ENCODE measurements at regions not wholly inside any gene's neighbourhood (a gene's known extent, or its start where the extent isn't known, plus 50 kb on each side); places are given as distances from the start of the nearest gene placed in this dataset.

DNA sequence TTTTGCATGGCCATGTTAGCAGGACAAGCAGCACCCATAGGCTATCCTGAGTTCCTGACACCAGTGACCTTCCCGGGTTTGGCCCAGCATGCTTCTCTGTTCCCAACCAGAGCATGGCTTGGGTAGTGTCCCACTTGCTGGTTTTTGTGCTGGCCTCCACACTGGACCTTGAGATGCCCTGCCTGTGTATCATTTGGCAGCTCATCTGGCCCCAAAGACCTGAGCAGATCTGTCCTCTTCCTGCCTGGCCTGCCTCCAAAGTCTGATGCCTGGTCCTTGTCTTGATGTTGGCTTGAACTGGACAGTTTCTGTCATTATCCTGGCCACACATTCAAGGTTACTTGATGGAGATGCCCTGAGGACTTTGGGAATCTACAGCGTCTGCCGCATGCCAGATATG, 590.7 kb upstream of the KLF4 start:
- no peak overlapping the region for H3K4me3 ChIP-seq (ENCODE audit: low read depth in 1 of 3, low read length in 3 of 3)
- 88% methylated on average over 3 of the region's 3 CpGs for WGBS
- TF ChIP-seq EGR1 (IDR thresholded peaks at IDR 0.05; ENCODE audit: low read depth in 2 of 2) (no peak), RXRA (IDR thresholded peaks at IDR 0.05) (no peak), TAF1 (conservative IDR thresholded peaks at IDR 0.05) (no peak), GABPA (IDR thresholded peaks at IDR 0.05 in 1 of 2, conservative IDR thresholded peaks at IDR 0.05 in 1 of 2) (no peak), YY1 (IDR thresholded peaks at IDR 0.05) (no peak), JUND (IDR thresholded peaks at IDR 0.05) (no peak), HNF4A (conservative IDR thresholded peaks at IDR 0.05) (no peak), HNF4G (IDR thresholded peaks at IDR 0.05) (no peak)

DNA sequence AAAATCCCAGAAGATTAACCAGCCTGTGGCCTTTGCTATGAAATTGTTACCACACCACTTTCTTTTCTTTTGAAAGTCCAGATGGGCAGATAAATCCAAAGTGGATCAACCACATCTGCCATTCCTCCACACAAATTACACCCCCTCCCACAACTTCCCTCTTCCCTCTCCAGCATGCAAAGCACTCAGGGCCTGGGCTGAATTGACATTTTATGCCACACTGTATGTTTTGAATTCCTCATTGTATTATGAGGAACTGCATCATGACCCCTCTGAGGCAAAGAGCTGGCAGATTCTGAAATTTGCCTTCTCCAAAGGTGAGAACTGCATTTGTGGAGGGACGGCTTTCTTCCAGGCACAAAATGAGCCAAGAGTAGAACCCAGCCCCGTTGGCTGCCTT, 589.2 kb upstream of the KLF4 start:
- H3K36me3 ChIP-seq (ENCODE audit: control insufficient read depth in 4 of 4, insufficient read depth in 3 of 4, low read depth in 1 of 4, low read length in 3 of 4): no peaks in the 10 kb centered on the region
- WGBS: 85% methylated on average over 2 of the region's 2 CpGs
- no peak for DNase-seq (ENCODE audit: low spot score)
- no peaks in the 10 kb centered on the region for H3K27me3 ChIP-seq (ENCODE audit: control insufficient read depth in 4 of 4, insufficient read depth in 4 of 4, low read length in 3 of 4)
- TF ChIP-seq, protein P1, sequence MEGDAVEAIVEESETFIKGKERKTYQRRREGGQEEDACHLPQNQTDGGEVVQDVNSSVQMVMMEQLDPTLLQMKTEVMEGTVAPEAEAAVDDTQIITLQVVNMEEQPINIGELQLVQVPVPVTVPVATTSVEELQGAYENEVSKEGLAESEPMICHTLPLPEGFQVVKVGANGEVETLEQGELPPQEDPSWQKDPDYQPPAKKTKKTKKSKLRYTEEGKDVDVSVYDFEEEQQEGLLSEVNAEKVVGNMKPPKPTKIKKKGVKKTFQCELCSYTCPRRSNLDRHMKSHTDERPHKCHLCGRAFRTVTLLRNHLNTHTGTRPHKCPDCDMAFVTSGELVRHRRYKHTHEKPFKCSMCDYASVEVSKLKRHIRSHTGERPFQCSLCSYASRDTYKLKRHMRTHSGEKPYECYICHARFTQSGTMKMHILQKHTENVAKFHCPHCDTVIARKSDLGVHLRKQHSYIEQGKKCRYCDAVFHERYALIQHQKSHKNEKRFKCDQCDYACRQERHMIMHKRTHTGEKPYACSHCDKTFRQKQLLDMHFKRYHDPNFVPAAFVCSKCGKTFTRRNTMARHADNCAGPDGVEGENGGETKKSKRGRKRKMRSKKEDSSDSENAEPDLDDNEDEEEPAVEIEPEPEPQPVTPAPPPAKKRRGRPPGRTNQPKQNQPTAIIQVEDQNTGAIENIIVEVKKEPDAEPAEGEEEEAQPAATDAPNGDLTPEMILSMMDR (IDR thresholded peaks at IDR 0.05; ENCODE audit: low read depth, low read length, missing input control): no peak
- TF ChIP-seq HNF4A (conservative IDR thresholded peaks at IDR 0.05): no peak
- TF ChIP-seq TAF1 (conservative IDR thresholded peaks at IDR 0.05): no peak
- TF ChIP-seq, protein P2, sequence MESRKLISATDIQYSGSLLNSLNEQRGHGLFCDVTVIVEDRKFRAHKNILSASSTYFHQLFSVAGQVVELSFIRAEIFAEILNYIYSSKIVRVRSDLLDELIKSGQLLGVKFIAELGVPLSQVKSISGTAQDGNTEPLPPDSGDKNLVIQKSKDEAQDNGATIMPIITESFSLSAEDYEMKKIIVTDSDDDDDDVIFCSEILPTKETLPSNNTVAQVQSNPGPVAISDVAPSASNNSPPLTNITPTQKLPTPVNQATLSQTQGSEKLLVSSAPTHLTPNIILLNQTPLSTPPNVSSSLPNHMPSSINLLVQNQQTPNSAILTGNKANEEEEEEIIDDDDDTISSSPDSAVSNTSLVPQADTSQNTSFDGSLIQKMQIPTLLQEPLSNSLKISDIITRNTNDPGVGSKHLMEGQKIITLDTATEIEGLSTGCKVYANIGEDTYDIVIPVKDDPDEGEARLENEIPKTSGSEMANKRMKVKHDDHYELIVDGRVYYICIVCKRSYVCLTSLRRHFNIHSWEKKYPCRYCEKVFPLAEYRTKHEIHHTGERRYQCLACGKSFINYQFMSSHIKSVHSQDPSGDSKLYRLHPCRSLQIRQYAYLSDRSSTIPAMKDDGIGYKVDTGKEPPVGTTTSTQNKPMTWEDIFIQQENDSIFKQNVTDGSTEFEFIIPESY (IDR thresholded peaks at IDR 0.05): no peak
- TF ChIP-seq YY1 (IDR thresholded peaks at IDR 0.05): no peak
- TF ChIP-seq RXRA (IDR thresholded peaks at IDR 0.05): no peak
- TF ChIP-seq, protein P3, sequence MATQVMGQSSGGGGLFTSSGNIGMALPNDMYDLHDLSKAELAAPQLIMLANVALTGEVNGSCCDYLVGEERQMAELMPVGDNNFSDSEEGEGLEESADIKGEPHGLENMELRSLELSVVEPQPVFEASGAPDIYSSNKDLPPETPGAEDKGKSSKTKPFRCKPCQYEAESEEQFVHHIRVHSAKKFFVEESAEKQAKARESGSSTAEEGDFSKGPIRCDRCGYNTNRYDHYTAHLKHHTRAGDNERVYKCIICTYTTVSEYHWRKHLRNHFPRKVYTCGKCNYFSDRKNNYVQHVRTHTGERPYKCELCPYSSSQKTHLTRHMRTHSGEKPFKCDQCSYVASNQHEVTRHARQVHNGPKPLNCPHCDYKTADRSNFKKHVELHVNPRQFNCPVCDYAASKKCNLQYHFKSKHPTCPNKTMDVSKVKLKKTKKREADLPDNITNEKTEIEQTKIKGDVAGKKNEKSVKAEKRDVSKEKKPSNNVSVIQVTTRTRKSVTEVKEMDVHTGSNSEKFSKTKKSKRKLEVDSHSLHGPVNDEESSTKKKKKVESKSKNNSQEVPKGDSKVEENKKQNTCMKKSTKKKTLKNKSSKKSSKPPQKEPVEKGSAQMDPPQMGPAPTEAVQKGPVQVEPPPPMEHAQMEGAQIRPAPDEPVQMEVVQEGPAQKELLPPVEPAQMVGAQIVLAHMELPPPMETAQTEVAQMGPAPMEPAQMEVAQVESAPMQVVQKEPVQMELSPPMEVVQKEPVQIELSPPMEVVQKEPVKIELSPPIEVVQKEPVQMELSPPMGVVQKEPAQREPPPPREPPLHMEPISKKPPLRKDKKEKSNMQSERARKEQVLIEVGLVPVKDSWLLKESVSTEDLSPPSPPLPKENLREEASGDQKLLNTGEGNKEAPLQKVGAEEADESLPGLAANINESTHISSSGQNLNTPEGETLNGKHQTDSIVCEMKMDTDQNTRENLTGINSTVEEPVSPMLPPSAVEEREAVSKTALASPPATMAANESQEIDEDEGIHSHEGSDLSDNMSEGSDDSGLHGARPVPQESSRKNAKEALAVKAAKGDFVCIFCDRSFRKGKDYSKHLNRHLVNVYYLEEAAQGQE (IDR thresholded peaks at IDR 0.05): no peak
- TF ChIP-seq FOXA1 (IDR thresholded peaks at IDR 0.05): no peak
- no peak for TF ChIP-seq JUND (IDR thresholded peaks at IDR 0.05)
- TF ChIP-seq, protein P4, sequence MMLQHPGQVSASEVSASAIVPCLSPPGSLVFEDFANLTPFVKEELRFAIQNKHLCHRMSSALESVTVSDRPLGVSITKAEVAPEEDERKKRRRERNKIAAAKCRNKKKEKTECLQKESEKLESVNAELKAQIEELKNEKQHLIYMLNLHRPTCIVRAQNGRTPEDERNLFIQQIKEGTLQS (IDR thresholded peaks at IDR 0.05): no peak
- no peak for TF ChIP-seq NR2F2 (IDR thresholded peaks at IDR 0.05)
- TF ChIP-seq GABPA (IDR thresholded peaks at IDR 0.05 in 1 of 2, conservative IDR thresholded peaks at IDR 0.05 in 1 of 2): no peak
- no peak overlapping the region for H3K9ac ChIP-seq (ENCODE audit: low read depth in 1 of 2, low read length in 2 of 2)
- no peaks in the 10 kb centered on the region for H3K9me3 ChIP-seq (ENCODE audit: control insufficient read depth in 4 of 4, low read length in 3 of 4)
- no peak overlapping the region for H3K27ac ChIP-seq (ENCODE audit: low read depth in 1 of 2, low read length in 2 of 2)
- H3K4me1 ChIP-seq (ENCODE audit: control insufficient read depth in 4 of 4, insufficient read depth in 4 of 4, low read length in 3 of 4): no peaks in the 10 kb centered on the region
- no peak overlapping the region for H3K4me3 ChIP-seq (ENCODE audit: low read depth in 1 of 3, low read length in 3 of 3)

More for the DNA sequence above, 590.7 kb upstream of the KLF4 start:
- H3K9ac ChIP-seq (ENCODE audit: low read depth in 1 of 2, low read length in 2 of 2): no peak overlapping the region
- H3K27me3 ChIP-seq (ENCODE audit: control insufficient read depth in 4 of 4, insufficient read depth in 4 of 4, low read length in 3 of 4): no peaks in the 10 kb centered on the region
- H3K36me3 ChIP-seq (ENCODE audit: control insufficient read depth in 4 of 4, insufficient read depth in 3 of 4, low read depth in 1 of 4, low read length in 3 of 4): no peaks in the 10 kb centered on the region
- H3K27ac ChIP-seq (ENCODE audit: low read depth in 1 of 2, low read length in 2 of 2): no peak overlapping the region
- H3K4me1 ChIP-seq (ENCODE audit: control insufficient read depth in 4 of 4, insufficient read depth in 4 of 4, low read length in 3 of 4): no peaks in the 10 kb centered on the region
- no peaks in the 10 kb centered on the region for H3K9me3 ChIP-seq (ENCODE audit: control insufficient read depth in 4 of 4, low read length in 3 of 4)
- DNase-seq (ENCODE audit: low spot score): peak; percentile 12
